CD4-positive, alpha-beta T cell treated with Interleukin-17A for 1 hour (primary cell): ENCODE measurements at regions not wholly inside any gene's neighbourhood (a gene's known extent, or its start where the extent isn't known, plus 50 kb on each side); places are given as distances from the start of the nearest gene placed in this dataset.
"Not testable (repeated sequence)": the region's sequence is repeated elsewhere in the genome, so short reads cannot be mapped to it uniquely, and the experiment has no call there.

Experiments used
- DNase-seq: peaks from one replicate; pipeline ENCODE4 v3.0.0-alpha.2; 2020

GRCh38 chr6:97697456-97697855, 414.4 kb upstream of the MMS22L start:
- DNase-seq = no peak

- DNase-seq = no peak
Observed at GRCh38 chr6:97701801-97702200, 418.8 kb upstream of the MMS22L start.

GRCh38 chr6:97702248-97702647, 419.2 kb upstream of the MMS22L start:
- DNase-seq = no peak

- no peak for DNase-seq
Observed at GRCh38 chr6:97703661-97704060, 420.6 kb upstream of the MMS22L start.

DNA sequence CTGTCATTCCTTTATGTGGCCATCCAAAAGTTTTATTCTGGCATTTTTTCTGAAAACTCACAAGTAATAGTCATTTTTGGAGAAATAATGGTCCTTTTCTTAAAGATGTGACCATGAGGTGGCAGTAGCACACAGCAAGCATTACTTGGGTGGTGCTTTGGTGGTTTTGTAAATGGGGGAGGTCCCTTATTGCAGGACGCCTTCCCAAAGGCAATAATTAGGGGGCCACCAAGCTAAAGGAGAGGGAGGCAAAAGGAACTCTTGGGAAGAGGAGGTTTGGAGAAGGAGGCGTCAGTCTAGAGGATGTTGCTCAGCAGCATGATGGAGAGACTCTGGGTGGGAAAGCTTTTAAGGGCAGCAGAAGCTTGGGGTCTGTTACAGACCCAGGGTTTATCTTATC, 422.6 kb upstream of the MMS22L start:
- no peak for DNase-seq

GRCh38 chr6:97712751-97713150, 429.7 kb upstream of the MMS22L start:
- no peak for DNase-seq

- DNase-seq = no peak
Observed at GRCh38 chr6:97714772-97715171, 431.8 kb upstream of the MMS22L start.

DNA sequence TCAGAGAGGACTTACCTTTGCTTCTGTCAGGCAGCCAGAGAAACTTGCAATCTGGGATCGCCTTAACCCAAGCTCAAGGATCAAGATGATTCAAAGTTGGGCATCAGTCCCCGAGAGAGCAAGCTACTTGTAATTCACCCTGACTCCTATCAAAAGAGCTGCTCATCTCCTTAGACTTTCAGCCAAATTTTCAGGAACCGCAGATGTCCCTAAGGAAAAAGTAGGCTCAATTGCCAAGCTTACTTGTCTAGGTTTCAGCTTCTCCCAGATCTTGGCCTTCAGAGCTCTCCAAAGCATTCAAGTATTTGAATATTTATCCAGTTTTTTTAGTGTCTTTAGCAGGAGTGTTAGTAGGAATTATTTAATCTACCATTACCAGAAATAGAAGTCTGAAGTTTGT, 434.1 kb upstream of the MMS22L start:
- DNase-seq = no peak

GRCh38 chr6:97726378-97726777, 443.4 kb upstream of the MMS22L start:
- no peak for DNase-seq

DNA sequence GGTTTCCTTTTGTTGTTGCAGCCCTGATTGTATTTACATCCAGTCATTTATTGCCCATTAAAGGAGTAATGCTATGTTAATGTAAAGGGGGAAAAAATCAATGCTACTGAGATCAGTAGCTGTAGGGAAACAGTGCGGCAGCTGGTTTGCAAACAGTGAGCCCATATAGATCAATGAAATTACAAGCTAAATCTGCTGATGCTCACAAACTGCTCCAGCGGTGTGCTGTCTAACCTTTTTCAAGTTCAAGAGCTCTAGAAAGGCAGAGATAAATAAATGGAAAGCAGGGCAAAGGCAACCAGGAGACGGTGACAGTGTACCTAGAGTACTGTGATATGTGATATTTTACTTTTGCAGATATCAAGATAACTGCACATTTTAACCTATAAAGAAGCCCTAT, 449.0 kb upstream of the MMS22L start:
- DNase-seq = no peak

GRCh38 chr6:97757575-97757974, 474.6 kb upstream of the MMS22L start:
- no peak for DNase-seq

- no peak for DNase-seq
Observed at GRCh38 chr6:97765461-97765860, 482.4 kb upstream of the MMS22L start.

GRCh38 chr6:97771372-97771771, 488.4 kb upstream of the MMS22L start:
- DNase-seq = no peak

DNA sequence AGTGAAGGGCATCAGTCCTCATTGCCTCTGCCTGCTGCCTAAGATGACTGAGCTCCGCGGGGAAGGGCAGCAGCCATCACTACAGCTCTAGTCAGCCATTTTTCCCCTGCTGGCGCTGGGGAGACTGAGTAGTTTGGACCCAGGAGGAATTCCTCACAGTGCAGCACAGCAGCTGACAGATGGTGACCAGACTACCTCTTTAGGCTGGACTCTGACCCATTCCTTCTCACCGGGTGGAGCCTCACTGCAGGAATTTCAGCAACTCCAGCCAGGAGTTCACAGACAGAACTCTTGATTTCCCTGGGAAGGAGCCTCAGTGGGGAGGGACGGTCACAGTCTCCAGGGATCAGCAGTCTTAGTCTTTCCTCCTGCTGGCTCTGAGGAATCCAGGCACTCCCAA, 492.0 kb upstream of the MMS22L start:
- DNase-seq = no peak

- no peak for DNase-seq
Observed at GRCh38 chr6:97778290-97779038, 495.4 kb upstream of the MMS22L start.

DNA sequence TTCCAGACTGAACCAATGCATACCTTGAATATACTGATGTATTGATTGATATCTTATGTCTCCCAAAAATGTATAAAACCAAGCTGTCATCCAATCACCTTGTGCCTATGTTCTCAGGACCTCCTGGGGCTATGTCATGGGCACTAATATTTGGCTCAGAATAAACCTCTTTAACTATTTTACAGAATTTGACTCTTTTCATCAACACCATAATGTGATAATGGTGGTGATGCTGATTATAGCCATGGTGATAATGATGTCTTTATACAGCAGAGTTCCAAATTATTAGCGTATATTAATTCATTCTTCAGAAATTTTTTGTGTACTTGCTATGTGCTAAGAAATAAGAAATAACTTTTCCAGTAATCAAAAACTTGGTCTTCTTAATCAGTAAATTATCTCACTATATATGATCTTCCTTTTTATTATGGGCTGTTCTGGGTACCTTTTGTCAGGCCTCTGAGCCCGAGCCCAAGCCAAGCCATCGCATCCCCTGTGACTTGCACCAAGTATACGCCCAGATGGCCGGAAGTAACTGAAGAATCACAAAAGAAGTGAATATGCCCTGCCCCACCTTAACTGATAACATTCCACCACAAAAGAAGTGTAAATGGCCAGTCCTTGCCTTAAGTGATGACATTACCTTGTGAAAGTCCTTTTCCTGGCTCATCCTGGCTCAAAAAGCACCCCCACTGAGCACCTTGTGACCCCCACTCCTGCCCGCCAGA, 496.2 kb upstream of the MMS22L start:
- not testable (repeated sequence) for DNase-seq

- DNase-seq = no peak
Observed at GRCh38 chr6:97790926-97791590, 508.0 kb upstream of the MMS22L start.

- DNase-seq = no peak
Observed at GRCh38 chr6:97805596-97805995, 522.6 kb upstream of the MMS22L start.

- no peak for DNase-seq
Observed at GRCh38 chr6:97812940-97813339, 529.9 kb upstream of the MMS22L start.

DNA sequence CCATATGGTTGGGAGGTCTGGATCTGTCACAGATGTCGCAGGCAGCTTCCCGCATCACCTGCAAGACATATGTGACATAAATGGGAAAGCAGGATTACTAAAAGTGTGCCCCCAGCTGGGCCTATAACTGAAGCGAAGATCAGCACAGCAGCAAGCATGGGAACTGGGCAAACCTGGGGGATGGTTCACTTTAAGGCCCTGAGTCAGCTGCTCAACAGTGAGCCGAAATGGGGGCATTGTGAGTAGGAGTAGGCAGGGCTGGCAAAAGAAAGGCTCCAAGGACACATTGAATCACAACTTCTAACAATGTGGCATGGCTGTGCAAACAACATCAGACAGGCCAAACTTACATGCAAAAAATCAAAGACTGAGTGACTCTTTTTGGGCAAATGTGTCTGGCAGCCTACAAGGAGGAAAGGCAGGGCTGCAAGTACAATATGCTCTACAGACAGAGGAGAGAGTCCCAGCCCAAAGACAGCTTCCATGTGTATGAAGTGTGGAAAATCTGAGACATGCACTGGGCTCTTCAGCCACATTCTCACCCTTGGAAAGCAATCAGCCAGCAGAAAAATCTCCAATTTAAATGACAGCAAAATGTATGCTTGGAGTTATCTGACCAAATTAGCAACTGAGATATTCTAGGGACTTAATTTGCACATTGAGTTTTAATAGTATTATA, 531.0 kb upstream of the MMS22L start:
- DNase-seq = no peak

DNA sequence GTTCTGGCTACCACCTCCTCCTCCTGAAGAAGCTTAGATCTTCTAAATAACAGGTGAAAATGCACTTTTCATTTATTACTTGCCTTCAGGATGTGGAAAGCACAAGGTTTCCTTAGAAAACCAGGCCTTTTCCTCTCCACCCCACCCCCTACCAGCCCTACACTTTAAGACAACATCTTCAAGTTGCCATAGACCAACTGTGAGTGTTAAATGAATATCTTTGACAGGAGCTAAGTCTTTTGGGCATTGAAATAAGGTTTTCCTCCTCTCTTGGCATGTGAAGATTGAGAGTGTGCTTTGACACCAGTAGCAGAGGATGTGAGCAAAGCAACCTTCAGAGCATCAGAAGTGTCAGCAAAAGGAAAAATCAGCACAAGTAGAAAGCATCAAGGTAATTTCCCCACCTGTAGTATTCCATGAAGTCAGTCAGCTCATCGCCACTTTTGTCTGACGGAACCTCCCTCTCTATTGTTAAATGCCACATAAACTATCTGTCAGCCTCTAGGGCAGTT, 532.3 kb upstream of the MMS22L start:
- DNase-seq = no peak

DNA sequence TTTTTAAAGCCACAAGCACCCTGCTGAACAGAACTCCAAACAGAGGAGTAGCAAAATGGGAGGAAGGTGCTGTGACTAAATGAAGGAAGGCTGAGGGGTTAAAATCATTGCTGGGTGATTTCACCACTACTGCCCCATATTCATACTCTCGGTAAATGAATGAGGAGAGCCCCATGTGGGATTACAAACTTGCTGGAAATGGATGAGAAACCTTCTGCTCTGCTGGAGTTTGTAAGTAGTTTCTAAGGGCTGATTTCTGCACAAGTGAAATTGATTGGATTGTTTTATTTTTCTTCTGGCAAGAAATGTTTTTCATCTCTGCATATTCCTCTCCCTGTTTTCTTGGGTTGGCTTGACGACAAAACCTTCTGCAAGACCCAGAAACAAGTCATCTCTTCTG, 533.5 kb upstream of the MMS22L start:
- no peak for DNase-seq

DNA sequence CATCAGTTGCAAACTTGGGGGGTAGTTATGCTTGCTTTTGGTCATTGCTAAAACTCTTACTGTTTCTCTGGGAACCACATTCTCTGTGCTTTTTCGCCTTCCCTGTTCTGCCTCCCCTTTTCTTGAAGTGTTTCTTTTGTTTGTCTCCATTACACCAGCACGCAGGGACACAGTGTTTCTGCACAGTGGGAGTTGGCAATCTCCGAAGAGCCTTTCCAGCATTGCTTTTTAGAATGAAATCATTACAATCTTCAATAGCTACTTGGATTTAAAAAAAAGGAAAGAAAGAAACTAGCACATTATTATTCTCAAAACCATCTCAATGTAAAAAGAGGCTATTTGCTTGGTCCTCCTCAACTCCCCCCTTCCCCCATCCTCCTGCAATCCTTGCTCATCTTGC, 536.7 kb upstream of the MMS22L start:
- no peak for DNase-seq
